Islet of Langerhans (tissue), 1 donor: ENCODE measurements at regions not wholly inside any gene's neighbourhood (a gene's known extent, or its start where the extent isn't known, plus 50 kb on each side); places are given as distances from the start of the nearest gene placed in this dataset.

Experiments
- FAIRE-seq: peaks from one replicate; lab custom pipeline; 2011; peaks lifted over from hg19 to GRCh38; lab: Jason Lieb, UNC

- no peak for FAIRE-seq
These were observed 244.4 kb downstream of the LRRIQ3 start for GRCh38 chr1:73953586-73953985.

DNA sequence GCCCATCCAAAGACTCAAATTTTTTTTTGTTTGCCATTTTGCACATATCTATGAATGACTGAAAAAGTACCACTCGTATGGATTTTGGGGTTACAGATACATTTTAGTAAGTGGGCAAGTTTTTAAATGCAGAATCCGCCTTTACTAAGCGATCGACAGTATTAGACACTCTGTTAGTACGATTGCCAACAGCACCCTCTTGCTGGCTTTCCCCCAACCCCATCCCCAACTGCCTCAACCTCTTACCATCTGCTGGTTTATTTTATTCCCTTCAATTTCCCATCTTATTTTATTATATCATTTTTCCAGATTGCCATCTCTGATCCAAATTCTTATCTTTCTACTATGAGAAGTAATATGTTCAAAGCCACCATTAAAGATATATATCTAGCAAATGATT, 244.8 kb downstream of the LRRIQ3 start:
- no peak for FAIRE-seq

DNA sequence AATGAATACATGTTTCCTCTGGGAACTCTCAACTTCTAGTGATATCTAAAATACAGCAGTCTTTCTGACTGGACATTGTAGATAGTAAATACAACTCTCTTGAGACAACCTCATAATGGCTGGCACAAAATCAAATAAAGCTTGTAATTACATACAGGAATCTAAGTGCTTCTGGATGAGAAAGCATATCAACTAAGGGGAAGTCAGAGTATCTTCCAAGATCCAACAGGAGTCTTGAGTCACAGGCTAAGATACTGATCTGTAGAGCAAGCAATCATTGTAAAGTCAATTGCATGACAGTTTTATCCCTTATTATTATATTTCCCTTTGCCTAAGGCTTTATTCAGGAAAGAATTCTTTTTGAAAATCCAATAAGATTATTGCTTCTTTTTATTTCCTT, 249.9 kb downstream of the LRRIQ3 start:
- FAIRE-seq: no peak

GRCh38 chr1:73947009-73947408, 251.0 kb downstream of the LRRIQ3 start:
- no peak for FAIRE-seq

DNA sequence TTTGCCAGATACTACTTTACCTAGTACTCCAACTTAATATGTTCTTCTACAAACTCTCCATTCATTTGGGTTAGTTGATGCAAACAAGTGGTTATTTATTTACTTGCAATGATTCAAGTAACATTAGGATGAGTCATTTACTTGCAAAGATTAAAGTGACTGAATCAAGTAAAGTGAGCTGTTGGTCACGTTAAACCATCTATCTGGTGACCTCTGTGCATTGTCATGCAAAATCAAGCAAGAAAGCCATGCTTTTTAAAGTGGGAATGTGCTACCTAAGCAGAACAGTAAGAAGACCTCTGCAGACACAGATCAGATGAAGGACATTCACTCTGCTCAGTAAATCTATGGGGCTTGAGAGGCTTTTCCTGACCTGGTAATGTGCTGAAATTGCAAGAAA, 254.7 kb downstream of the LRRIQ3 start:
- FAIRE-seq: no peak

- FAIRE-seq: no peak
These were observed 267.7 kb downstream of the LRRIQ3 start for GRCh38 chr1:73930293-73930692.

- FAIRE-seq: no peak
These were observed 283.0 kb downstream of the LRRIQ3 start for GRCh38 chr1:73914951-73915350.

DNA sequence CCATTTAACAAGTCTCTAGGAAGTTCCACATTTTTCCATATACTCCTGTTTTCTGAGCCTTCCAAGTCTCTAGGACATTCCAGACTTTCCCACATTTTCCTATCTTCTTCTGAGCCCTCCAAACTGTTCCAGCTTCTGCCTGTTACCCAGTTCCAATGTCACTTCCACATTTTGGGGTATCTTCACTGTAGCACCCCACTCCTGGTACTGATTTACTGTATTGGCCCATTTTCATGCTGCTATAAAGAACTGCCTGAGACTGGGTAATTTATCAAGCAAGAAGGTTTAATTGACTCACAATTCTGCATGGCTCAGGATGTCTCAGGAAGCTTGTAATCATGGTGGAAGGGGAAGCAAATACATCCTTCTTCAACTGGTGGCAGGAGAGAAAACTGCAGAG, 285.0 kb downstream of the LRRIQ3 start:
- no peak for FAIRE-seq

GRCh38 chr1:73911849-73912248, 286.1 kb downstream of the LRRIQ3 start:
- no peak for FAIRE-seq

- FAIRE-seq: no peak
These were observed 287.5 kb downstream of the LRRIQ3 start for GRCh38 chr1:73910466-73910865.

DNA sequence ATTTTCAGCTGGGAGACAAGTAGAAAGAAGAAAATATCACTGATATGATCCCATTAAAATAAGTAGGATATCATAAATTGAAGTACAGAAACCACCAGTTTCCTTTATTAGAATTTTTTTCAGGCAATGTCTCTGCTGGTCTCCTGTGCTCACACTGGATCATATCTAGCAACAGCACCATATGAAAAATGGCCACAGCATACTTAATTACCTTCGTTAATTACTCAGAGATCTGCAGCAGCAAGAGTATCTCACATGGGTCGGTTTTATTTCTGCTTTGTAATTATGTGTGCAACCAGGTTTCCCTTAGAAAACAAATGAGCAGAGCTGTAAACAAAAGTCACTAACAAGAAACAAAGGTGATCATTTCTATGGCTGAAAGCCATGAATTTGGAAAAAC, 287.9 kb downstream of the LRRIQ3 start:
- no peak for FAIRE-seq

DNA sequence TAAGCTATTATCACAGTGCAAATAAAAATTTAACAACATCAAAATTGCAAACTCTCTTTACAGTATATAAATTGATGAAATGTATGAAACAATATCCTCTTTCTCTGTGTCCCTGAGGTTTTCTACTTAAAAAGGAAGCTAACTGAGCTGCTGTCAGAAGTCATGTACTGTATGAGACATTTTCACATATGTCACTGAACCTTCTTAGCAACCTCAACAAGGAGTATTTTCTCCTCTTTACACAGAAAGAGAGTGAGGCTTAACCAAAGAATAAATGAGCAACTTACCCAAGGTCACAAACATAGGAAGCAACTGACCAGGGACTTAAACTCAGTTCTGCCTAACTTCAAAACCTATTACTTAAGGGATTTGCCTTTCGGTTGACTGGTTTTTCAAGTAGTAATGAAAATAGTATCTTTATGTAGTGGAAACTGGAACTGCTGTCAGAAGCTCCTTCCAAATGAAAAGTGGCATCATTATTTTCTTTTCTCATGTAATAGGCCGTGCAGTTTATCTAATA, 288.9 kb downstream of the LRRIQ3 start:
- no peak for FAIRE-seq

- no peak for FAIRE-seq
These were observed 290.9 kb downstream of the LRRIQ3 start for GRCh38 chr1:73907051-73907450.

GRCh38 chr1:73903092-73903491, 294.9 kb downstream of the LRRIQ3 start:
- FAIRE-seq: no peak

DNA sequence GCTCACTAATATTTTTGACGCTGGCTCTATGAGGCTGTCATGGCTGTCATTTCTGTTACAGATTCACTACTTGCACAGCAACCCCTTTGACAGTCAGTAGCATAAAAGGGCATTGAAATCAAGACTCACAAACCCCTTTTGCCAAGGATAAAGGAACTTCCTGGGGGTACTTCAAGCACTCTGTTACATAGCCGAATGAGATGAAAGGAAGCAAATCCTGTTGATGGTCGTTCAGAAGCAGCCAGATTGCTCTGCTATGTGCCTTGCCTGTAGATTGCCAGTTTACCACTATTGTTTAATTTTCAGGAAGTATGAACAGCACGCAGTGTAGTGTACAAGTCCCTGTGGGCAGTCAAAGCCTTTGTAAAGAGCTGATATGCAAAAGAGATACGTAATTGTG, 296.2 kb downstream of the LRRIQ3 start:
- no peak for FAIRE-seq

GRCh38 chr1:73899311-73899710, 298.7 kb downstream of the LRRIQ3 start:
- FAIRE-seq: no peak

GRCh38 chr1:73898540-73898939, 299.4 kb downstream of the LRRIQ3 start:
- no peak for FAIRE-seq

GRCh38 chr1:73887412-73887811, 310.6 kb downstream of the LRRIQ3 start:
- FAIRE-seq: no peak

DNA sequence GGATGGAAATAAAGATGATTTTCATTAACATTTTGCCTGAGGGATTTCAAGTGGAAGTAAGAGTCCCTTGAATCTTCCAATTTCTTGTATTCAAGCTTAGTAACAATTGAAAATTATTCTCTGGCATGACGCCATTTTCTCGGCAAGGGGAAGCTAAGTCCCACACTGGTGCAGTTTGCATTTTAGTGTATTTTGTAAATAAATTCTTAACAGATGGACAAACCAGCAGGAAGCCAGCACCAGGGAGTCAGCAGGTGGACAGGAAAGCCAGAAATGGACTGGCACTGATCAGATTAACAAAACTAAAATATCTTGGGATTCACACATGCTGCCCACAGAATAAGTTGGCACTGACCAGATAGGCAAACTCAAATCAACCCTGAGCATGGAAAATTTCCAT, 311.3 kb downstream of the LRRIQ3 start:
- FAIRE-seq: no peak

DNA sequence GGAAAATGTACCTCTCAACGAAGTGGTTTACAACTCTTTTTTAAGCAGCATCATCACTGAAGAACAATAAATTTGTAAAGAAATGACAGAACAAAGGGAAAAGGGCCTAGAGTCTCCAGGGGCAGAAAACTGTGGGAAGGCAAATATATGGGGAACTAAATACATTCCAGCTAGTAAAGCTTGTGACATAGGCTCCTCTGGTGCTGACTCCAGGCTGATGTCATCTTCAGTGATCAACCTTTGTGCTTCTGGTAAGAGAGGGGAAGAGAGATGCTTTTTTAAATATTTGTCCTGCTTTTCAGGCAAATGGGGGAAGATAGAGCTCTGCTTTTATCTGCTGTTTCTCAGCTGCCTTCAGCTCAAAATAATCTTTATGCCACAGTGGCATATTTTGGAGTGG, 323.2 kb downstream of the LRRIQ3 start:
- no peak for FAIRE-seq

GRCh38 chr1:73868810-73869336, 329.1 kb downstream of the LRRIQ3 start:
- FAIRE-seq: no peak

GRCh38 chr1:73862355-73862754, 335.6 kb downstream of the LRRIQ3 start:
- FAIRE-seq: no peak

DNA sequence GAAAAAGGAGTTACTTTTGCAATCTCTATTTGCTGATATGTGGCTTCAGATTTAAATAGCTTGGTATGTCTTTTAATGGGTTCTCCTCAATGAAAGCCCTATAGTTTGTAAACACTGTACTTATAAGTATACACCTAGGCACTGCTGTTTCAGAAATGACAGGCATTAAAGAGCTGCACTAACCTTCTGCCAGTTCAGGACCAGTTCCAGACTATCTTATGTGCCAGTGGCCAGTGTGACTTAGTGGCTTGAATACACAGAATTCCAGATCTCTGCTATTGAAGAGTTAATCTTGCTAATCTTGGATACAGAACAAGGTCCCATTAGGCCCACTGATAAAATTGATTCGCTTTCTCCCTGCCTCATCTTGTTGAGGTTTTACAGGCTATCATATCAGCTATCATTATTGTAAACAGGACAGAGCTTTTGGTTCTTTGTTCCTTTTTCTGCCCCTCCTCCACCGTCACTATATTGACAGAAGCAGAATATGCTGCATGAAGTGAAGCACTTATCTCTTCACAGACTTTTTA, 337.5 kb downstream of the LRRIQ3 start:
- no peak for FAIRE-seq

DNA sequence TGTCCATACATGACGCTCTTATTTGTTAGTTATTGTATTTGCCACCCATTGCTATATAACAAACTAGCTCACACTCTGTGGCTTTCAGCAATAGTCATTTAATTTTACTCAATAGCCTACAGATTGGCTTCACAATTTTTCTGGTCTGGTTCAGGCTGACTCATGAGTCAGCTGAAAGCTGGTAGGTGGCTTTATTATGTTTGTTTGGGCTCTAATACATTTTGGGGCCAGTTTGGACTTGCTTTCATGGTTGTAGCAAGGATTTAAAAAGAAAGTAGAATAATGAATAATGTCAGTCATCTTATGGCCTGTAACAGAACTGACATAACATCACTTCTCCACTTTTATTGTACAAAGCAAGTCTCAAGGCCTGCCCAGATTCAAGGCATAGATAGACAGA, 338.7 kb downstream of the LRRIQ3 start:
- FAIRE-seq: no peak

DNA sequence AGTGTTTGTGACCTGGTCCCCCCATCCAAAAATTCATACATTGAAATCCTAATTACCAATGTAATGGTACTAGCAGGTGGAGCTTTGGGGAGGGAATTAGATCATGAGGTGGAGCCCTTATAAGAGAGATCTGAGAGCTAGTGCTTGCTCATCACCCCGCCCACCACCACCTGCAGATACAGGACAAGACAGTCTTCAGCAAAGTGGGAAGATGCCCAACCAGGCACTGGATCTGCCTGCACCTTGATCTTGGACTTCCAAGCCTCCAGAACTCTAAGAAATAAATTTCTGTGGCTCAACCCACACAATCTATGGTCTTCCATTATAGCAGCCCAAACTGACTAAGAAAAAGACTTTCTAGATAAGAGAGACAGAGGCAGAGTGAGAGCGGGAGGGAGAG, 343.4 kb downstream of the LRRIQ3 start:
- FAIRE-seq: no peak
